GM19023 (cell line): ENCODE measurements at regions not wholly inside any gene's neighbourhood (a gene's known extent, or its start where the extent isn't known, plus 50 kb on each side); places are given as distances from the start of the nearest gene placed in this dataset.
A peak's percentile ranks its signal among the peaks of the same experiment; 100 is the strongest.

Experiments used
- ATAC-seq: cut with Tn5 transposase; IDR thresholded peaks from one replicate; pipeline ENCODE4 v1.9.1; 2021; ENCODE audit warnings: mild to moderate bottlenecking, moderate library complexity; ENCODE audit not compliant: unreplicated experiment

GRCh38 chr3:70120357-70120966, 120.9 kb downstream of the SAMMSON start:
- ATAC-seq: peak; percentile 100

GRCh38 chr3:70127192-70127591, 127.7 kb downstream of the SAMMSON start:
- ATAC-seq: no peak

- no peak for ATAC-seq
Observed at GRCh38 chr3:70137366-70137765, 137.8 kb downstream of the SAMMSON start.

GRCh38 chr3:70138606-70139005, 139.1 kb downstream of the SAMMSON start:
- no peak for ATAC-seq
